Keratinocyte (primary cell): ENCODE measurements at regions not wholly inside any gene's neighbourhood (a gene's known extent, or its start where the extent isn't known, plus 50 kb on each side); places are given as distances from the start of the nearest gene placed in this dataset.

Experiments used
- DNase-seq: peaks from one replicate; pipeline ENCODE4 v3.0.0-alpha.2; 2011; ENCODE audit warnings: low read depth, missing footprints, low spot score
- FAIRE-seq: peaks from 2 replicates; lab custom pipeline; 2011; peaks lifted over from hg19 to GRCh38; lab: Jason Lieb, UNC
- H2AFZ ChIP-seq: 2 replicates; pipeline ENCODE4 v1.6.0; 2012; ENCODE audit warnings: low read length, control low read depth, inconsistent platforms; ENCODE audit not compliant: control insufficient read depth
- H3K27ac ChIP-seq: 2 replicates; pipeline ENCODE4 v1.5.1; 2011; ENCODE audit warnings: low read length; ENCODE audit not compliant: control insufficient read depth, insufficient read depth
- H3K27me3 ChIP-seq: 3 replicates; pipeline ENCODE4 v1.6.0; 2011; ENCODE audit warnings: low read length; ENCODE audit not compliant: control insufficient read depth, insufficient read depth; ENCODE audit errors: extremely low read depth
- H3K36me3 ChIP-seq, 2 experiments: 2 replicates in 1 of 2; 3 replicates in 1 of 2; pipeline ENCODE4 v1.5.1; 2011; ENCODE audit warnings: low read length in 2 of 2, mild to moderate bottlenecking in 1 of 2; ENCODE audit not compliant: control insufficient read depth in 2 of 2, insufficient read depth in 2 of 2; ENCODE audit errors: extremely low read depth in 1 of 2
- H3K4me1 ChIP-seq: 3 replicates; pipeline ENCODE4 v1.5.1; 2011; ENCODE audit warnings: low read length; ENCODE audit not compliant: control insufficient read depth, insufficient read depth; ENCODE audit errors: extremely low read depth
- H3K4me2 ChIP-seq: 3 replicates; pipeline ENCODE4 v1.6.0; 2011; ENCODE audit warnings: low read depth, low read length; ENCODE audit not compliant: control insufficient read depth, insufficient read depth; ENCODE audit errors: extremely low read depth
- H3K4me3 ChIP-seq, 3 experiments: fragments of 200-600 bp in 1 of 3; sonication (generic) in 1 of 3; 2 replicates in 2 of 3; 3 replicates in 1 of 3; pipeline ENCODE4 v1.5.1; 2011 to 2016; ENCODE audit warnings: low read length in 3 of 3, mild to moderate bottlenecking in 3 of 3, control low read depth in 2 of 3, inconsistent platforms in 1 of 3, low read depth in 1 of 3, mixed read lengths in 1 of 3, mixed run types in 1 of 3, moderate library complexity in 1 of 3; ENCODE audit not compliant: control insufficient read depth in 2 of 3, insufficient read depth in 2 of 3; ENCODE audit errors: extremely low read depth in 1 of 3
- H3K79me2 ChIP-seq: 2 replicates; pipeline ENCODE4 v1.6.0; 2012; ENCODE audit warnings: low read length; ENCODE audit not compliant: control insufficient read depth, insufficient read depth
- H3K9ac ChIP-seq: 3 replicates; pipeline ENCODE4 v1.6.0; 2011; ENCODE audit warnings: low read length; ENCODE audit not compliant: control insufficient read depth, insufficient read depth; ENCODE audit errors: extremely low read depth
- H3K9me1 ChIP-seq: 3 replicates; pipeline ENCODE4 v1.6.0; 2011; ENCODE audit warnings: low read length; ENCODE audit not compliant: control insufficient read depth, insufficient read depth; ENCODE audit errors: extremely low read depth
- H3K9me3 ChIP-seq: 2 replicates; pipeline ENCODE4 v1.5.1; 2012; ENCODE audit warnings: low read depth, low read length; ENCODE audit not compliant: control insufficient read depth
- H4K20me1 ChIP-seq: 3 replicates; pipeline ENCODE4 v1.6.0; 2011; ENCODE audit warnings: low read length; ENCODE audit not compliant: control insufficient read depth, insufficient read depth; ENCODE audit errors: extremely low read depth
- EZH2 ChIP-seq: IDR thresholded peaks from one replicate; pipeline ENCODE4 v1.6.1; 2012; ENCODE audit warnings: inconsistent platforms, mild to moderate bottlenecking, low read length, moderate library complexity
- dilution Hi-C: fragments of 300-500 bp; cut with MboI; formaldehyde crosslinking; loops from one replicate; pipeline ENCODE4 v1.7.0; 2020; ENCODE audit warnings: low sequenced_read_pairs; ENCODE audit not compliant: extremely low pct_ligation_motif_present
- TF ChIP-seq, protein P1 (sequence below), 3 experiments: IDR thresholded peaks in 1 of 3; conservative IDR thresholded peaks in 1 of 3; optimal IDR thresholded peaks in 1 of 3; 2 replicates in 2 of 3; 3 replicates in 1 of 3; pipeline versions ENCODE3 to v1.5.1; 2011; ENCODE audit warnings: low read length in 3 of 3, mild to moderate bottlenecking in 3 of 3, moderate library complexity in 2 of 3, control low read depth in 1 of 3, inconsistent platforms in 1 of 3; ENCODE audit not compliant: insufficient read depth in 2 of 3; ENCODE audit errors: extremely low read depth in 1 of 3

DNA sequence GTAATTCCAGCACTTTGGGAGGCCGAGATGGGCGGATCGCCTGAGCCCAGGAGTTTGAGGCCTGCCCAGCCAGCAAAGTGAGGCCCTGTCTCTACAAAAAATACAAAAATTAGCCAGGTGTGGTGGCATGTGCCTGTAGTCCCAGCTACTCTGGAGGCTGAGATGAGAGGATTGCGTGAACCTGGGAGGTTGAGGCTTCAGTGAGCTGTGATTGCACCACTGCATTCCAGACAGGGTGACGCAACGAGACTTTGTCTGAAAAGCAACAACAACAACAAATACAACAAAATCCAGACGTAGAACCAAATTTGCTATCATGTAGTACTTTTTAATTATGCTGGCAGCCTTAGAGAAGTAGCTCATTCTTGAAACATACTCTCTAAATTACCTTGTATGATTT lies 277.1 kb downstream of the KLF5 start:
- H2AFZ ChIP-seq, result no peak overlapping the region
- peak overlapping the region; percentile 80 for H3K9ac ChIP-seq
- H3K9me1 ChIP-seq, result no peaks in the 10 kb centered on the region
- H3K4me1 ChIP-seq, result peaks cover 71% of the 10 kb centered on the region
- H3K27me3 ChIP-seq, result no peaks in the 10 kb centered on the region
- H3K9me3 ChIP-seq, result no peaks in the 10 kb centered on the region
- TF ChIP-seq, protein P1, sequence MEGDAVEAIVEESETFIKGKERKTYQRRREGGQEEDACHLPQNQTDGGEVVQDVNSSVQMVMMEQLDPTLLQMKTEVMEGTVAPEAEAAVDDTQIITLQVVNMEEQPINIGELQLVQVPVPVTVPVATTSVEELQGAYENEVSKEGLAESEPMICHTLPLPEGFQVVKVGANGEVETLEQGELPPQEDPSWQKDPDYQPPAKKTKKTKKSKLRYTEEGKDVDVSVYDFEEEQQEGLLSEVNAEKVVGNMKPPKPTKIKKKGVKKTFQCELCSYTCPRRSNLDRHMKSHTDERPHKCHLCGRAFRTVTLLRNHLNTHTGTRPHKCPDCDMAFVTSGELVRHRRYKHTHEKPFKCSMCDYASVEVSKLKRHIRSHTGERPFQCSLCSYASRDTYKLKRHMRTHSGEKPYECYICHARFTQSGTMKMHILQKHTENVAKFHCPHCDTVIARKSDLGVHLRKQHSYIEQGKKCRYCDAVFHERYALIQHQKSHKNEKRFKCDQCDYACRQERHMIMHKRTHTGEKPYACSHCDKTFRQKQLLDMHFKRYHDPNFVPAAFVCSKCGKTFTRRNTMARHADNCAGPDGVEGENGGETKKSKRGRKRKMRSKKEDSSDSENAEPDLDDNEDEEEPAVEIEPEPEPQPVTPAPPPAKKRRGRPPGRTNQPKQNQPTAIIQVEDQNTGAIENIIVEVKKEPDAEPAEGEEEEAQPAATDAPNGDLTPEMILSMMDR (optimal IDR thresholded peaks at IDR 0.05 in 1 of 3, IDR thresholded peaks at IDR 0.05 in 1 of 3, conservative IDR thresholded peaks at IDR 0.05 in 1 of 3; ENCODE audit: extremely low read depth in 1 of 3, insufficient read depth in 2 of 3, low read length in 3 of 3), result no peak
- no peak for TF ChIP-seq EZH2
- dilution Hi-C loops, result no loop called here
- FAIRE-seq (no peak), DNase-seq (no peak)
- no peak overlapping the region for H3K4me3 ChIP-seq
- H3K36me3 ChIP-seq, result no peaks in the 10 kb centered on the region
- no peaks in the 10 kb centered on the region for H3K79me2 ChIP-seq
- peak overlapping the region; percentile 4 for H3K4me2 ChIP-seq
- no peaks in the 10 kb centered on the region for H4K20me1 ChIP-seq
- peak overlapping the region; percentile 100 for H3K27ac ChIP-seq

DNA sequence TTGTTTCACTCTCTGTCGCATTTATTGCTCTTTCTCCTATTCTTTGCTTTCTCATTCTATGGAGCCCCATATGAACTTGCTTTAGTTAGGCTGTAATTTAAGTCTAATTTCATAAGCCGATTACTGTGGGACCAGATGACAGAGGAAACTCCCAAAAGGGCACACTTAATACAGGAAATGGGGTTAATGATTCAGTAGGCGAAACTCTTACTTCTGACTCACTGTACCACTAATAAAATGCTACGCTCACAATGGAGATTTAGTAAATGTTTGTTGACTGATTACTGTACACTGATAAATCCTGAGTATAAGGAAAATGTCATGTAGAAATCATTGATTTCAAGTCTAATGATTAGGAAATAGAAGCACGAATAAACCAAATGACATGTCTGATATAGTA lies 276.4 kb downstream of the KLF5 start:
- no peaks in the 10 kb centered on the region for H4K20me1 ChIP-seq
- H3K79me2 ChIP-seq, result no peaks in the 10 kb centered on the region
- H3K9me1 ChIP-seq, result no peaks in the 10 kb centered on the region
- H3K4me2 ChIP-seq, result peak overlapping the region; percentile 70
- no peaks in the 10 kb centered on the region for H3K36me3 ChIP-seq
- H3K9me3 ChIP-seq, result no peaks in the 10 kb centered on the region
- dilution Hi-C loops, result no loop called here
- peak overlapping the region; percentile 80 for H3K9ac ChIP-seq
- FAIRE-seq (peak; percentile 91), DNase-seq (peak; percentile 79)
- H3K27me3 ChIP-seq, result no peaks in the 10 kb centered on the region
- no peak for TF ChIP-seq EZH2
- peak overlapping the region in 2 of 3 experiments; percentile 13 to 14 for H3K4me3 ChIP-seq
- peaks cover 71% of the 10 kb centered on the region for H3K4me1 ChIP-seq
- H3K27ac ChIP-seq, result peak overlapping the region; percentile 100
- H2AFZ ChIP-seq, result no peak overlapping the region

DNA sequence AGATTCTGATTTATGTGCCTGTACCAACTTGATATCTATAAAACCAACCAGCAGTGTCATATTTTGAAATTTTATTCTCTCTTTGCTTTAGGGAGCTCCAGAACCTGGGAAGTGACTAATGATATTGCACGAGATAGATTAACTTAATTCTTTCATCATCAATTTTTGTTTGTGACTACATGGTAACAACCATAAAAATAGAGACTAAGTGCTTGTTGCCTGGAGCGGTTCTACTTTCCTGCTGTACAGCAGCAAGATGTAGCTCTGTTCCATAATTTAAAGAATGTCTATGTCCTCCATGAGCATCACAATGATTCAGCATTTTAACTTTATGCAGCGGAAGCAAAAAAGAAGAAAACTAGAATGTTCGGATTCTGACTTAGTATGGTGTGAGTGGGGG lies 275.6 kb downstream of the KLF5 start:
- Histone ChIP-seq H2AFZ (no peak overlapping the region), H3K4me3 (peak overlapping the region in 2 of 3 experiments; percentile 13 to 14), H3K36me3 (no peaks in the 10 kb centered on the region), H3K9me1 (no peaks in the 10 kb centered on the region), H3K79me2 (no peaks in the 10 kb centered on the region), H4K20me1 (no peaks in the 10 kb centered on the region), H3K4me2 (peak overlapping the region; percentile 70), H3K27ac (peak overlapping the region; percentile 100), H3K4me1 (peaks cover 65% of the 10 kb centered on the region), H3K27me3 (no peaks in the 10 kb centered on the region), H3K9me3 (no peaks in the 10 kb centered on the region), H3K9ac (peak overlapping the region; percentile 80)
- TF ChIP-seq, protein P1 (optimal IDR thresholded peaks at IDR 0.05 in 1 of 3, IDR thresholded peaks at IDR 0.05 in 1 of 3, conservative IDR thresholded peaks at IDR 0.05 in 1 of 3; ENCODE audit: extremely low read depth in 1 of 3, insufficient read depth in 2 of 3, low read length in 3 of 3), result no peak
- TF ChIP-seq EZH2, result no peak
- dilution Hi-C loops, result no loop called here
- DNase-seq (peak; percentile 81), FAIRE-seq (peak; percentile 29)
